Panc1 (cell line): ENCODE measurements at regions not wholly inside any gene's neighbourhood (a gene's known extent, or its start where the extent isn't known, plus 50 kb on each side); places are given as distances from the start of the nearest gene placed in this dataset.

Source experiments
- ATAC-seq: fragments of 200-7000 bp; cut with Tn5 transposase; 2 replicates; pipeline ENCODE4 v1.9.1; 2020; ENCODE audit warnings: mild to moderate bottlenecking, moderate library complexity
- BruUV-seq: library from RNA; stranded (reverse); fragments of 400-500 nt; replicated peaks from 2 replicates; lab custom pipeline; 2021; lab: Mats Ljungman, UMichigan
- CTCF ChIA-PET: fragments of 300-600 bp; sonication (Branson Sonifier 250); formaldehyde crosslinking; loops from one replicate; lab custom pipeline; 2022; ENCODE audit warnings: antibody characterized with exemption; lab: Charles Lee
- POLR2A ChIA-PET: fragments of 300-600 bp; sonication (Branson Sonifier 250); formaldehyde crosslinking; loops from one replicate; lab custom pipeline; 2022; ENCODE audit warnings: antibody characterized with exemption; lab: Charles Lee
- DNase-seq: peaks from one replicate; pipeline ENCODE4 v3.0.0-alpha.2; 2010; ENCODE audit warnings: low read depth, low spot score
- H3K27ac ChIP-seq: 2 replicates; pipeline ENCODE4 v1.5.1; 2011; ENCODE audit warnings: mild to moderate bottlenecking, low read length, inconsistent platforms
- H3K27me3 ChIP-seq: fragments of 200-500 bp; sonication (Bioruptor generic); 2 replicates; pipeline ENCODE4 v1.6.0; 2014; ENCODE audit warnings: low read length, inconsistent platforms; ENCODE audit not compliant: control insufficient read depth, insufficient read depth
- H3K36me3 ChIP-seq: fragments of 200-500 bp; sonication (Bioruptor generic); 2 replicates; pipeline ENCODE4 v1.5.1; 2014; ENCODE audit warnings: inconsistent platforms, mild to moderate bottlenecking, low read length, moderate library complexity; ENCODE audit not compliant: control insufficient read depth, insufficient read depth
- H3K4me1 ChIP-seq: 2 replicates; pipeline ENCODE4 v1.5.1; 2011; ENCODE audit warnings: inconsistent platforms, mild to moderate bottlenecking, low read length, moderate library complexity; ENCODE audit not compliant: control insufficient read depth, insufficient read depth
- H3K4me3 ChIP-seq, 2 experiments: 2 replicates each; pipeline ENCODE4 v1.5.1; 2011 to 2012; ENCODE audit warnings: low read depth in 2 of 2, low read length in 2 of 2, mild to moderate bottlenecking in 2 of 2, inconsistent platforms in 1 of 2, moderate library complexity in 1 of 2
- H3K9me3 ChIP-seq: fragments of 200-500 bp; sonication (Bioruptor generic); 2 replicates; pipeline ENCODE4 v1.5.1; 2014; ENCODE audit warnings: low read depth, mild to moderate bottlenecking, inconsistent platforms, low read length, moderate library complexity; ENCODE audit not compliant: control insufficient read depth, insufficient read depth
- POLR2AphosphoS5 ChIP-seq: IDR thresholded peaks from 2 replicates; pipeline ENCODE4 v1.6.1; 2012; ENCODE audit warnings: mild to moderate bottlenecking, low read depth, low read length, moderate library complexity
- SIN3A ChIP-seq: IDR thresholded peaks from 2 replicates; pipeline ENCODE4 v1.6.1; 2012; ENCODE audit warnings: low read depth, mild to moderate bottlenecking, low read length, moderate library complexity, borderline replicate concordance; ENCODE audit not compliant: insufficient read depth
- TCF7L2 ChIP-seq: IDR thresholded peaks from 2 replicates; pipeline ENCODE4 v1.6.1; 2011; ENCODE audit warnings: mild to moderate bottlenecking, low read depth, low read length, inconsistent platforms
- in situ Hi-C: cut with HindIII; loops from 2 replicates; pipeline ENCODE4 v1.10.0; 2016; ENCODE audit warnings: low sequenced_read_pairs, low pct_unique_long_range_greater_than_20kb
- intact Hi-C: fragments of 100-400 bp; cut with micrococcal nuclease; formaldehyde crosslinking; loops from one replicate; pipeline ENCODE4 v1.10.0; 2022; ENCODE audit not compliant: unreplicated experiment
- TF ChIP-seq, protein P1 (sequence below): fragments of 450-650 bp; IDR thresholded peaks from 2 replicates; pipeline ENCODE4 v1.5.1; 2017; ENCODE audit warnings: mild to moderate bottlenecking
- TF ChIP-seq, protein P2 (sequence below), 2 experiments: IDR thresholded peaks; 2 replicates each; pipeline ENCODE4 v1.6.1; 2011 to 2012; ENCODE audit warnings: low read depth in 2 of 2, control low read depth in 1 of 2, low read length in 1 of 2, mild to moderate bottlenecking in 1 of 2, moderate library complexity in 1 of 2; ENCODE audit not compliant: insufficient read depth in 1 of 2

DNA sequence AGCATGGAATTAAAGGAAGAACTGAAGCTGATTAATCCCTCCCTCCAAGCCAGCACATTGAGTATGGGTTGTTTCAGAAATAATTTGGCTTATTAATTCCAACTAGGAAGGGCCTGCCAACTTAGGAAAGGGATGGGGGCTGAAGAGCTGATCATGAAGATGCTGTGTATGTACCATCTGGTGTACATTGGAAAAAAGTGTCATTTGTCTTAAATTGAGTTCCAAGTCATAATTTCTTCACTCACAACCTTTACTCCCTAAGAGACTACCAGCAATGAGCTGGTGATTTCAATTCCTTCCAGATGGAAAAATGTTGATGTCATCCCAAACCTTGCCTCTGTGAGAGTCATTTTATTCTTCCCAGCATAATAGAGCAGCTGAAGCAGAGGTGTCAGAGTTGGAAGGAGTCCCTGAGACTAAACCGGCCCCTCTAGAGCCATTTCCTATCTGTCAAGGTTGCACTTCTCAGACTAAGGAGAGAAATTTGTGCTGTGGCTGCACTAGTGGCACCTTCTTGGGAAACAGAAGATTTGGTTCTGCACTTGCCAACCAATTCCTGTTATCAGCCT is 79.4 kb downstream of the GTPBP8 start:
- no peak overlapping the region for H3K4me3 ChIP-seq
- no peaks in the 10 kb centered on the region for H3K4me1 ChIP-seq
- H3K36me3 ChIP-seq, result no peaks in the 10 kb centered on the region
- TF ChIP-seq, protein P1, sequence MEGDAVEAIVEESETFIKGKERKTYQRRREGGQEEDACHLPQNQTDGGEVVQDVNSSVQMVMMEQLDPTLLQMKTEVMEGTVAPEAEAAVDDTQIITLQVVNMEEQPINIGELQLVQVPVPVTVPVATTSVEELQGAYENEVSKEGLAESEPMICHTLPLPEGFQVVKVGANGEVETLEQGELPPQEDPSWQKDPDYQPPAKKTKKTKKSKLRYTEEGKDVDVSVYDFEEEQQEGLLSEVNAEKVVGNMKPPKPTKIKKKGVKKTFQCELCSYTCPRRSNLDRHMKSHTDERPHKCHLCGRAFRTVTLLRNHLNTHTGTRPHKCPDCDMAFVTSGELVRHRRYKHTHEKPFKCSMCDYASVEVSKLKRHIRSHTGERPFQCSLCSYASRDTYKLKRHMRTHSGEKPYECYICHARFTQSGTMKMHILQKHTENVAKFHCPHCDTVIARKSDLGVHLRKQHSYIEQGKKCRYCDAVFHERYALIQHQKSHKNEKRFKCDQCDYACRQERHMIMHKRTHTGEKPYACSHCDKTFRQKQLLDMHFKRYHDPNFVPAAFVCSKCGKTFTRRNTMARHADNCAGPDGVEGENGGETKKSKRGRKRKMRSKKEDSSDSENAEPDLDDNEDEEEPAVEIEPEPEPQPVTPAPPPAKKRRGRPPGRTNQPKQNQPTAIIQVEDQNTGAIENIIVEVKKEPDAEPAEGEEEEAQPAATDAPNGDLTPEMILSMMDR, result no peak
- TF ChIP-seq POLR2AphosphoS5 (no peak), SIN3A (no peak), TCF7L2 (no peak)
- TF ChIP-seq, protein P2, sequence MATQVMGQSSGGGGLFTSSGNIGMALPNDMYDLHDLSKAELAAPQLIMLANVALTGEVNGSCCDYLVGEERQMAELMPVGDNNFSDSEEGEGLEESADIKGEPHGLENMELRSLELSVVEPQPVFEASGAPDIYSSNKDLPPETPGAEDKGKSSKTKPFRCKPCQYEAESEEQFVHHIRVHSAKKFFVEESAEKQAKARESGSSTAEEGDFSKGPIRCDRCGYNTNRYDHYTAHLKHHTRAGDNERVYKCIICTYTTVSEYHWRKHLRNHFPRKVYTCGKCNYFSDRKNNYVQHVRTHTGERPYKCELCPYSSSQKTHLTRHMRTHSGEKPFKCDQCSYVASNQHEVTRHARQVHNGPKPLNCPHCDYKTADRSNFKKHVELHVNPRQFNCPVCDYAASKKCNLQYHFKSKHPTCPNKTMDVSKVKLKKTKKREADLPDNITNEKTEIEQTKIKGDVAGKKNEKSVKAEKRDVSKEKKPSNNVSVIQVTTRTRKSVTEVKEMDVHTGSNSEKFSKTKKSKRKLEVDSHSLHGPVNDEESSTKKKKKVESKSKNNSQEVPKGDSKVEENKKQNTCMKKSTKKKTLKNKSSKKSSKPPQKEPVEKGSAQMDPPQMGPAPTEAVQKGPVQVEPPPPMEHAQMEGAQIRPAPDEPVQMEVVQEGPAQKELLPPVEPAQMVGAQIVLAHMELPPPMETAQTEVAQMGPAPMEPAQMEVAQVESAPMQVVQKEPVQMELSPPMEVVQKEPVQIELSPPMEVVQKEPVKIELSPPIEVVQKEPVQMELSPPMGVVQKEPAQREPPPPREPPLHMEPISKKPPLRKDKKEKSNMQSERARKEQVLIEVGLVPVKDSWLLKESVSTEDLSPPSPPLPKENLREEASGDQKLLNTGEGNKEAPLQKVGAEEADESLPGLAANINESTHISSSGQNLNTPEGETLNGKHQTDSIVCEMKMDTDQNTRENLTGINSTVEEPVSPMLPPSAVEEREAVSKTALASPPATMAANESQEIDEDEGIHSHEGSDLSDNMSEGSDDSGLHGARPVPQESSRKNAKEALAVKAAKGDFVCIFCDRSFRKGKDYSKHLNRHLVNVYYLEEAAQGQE (IDR thresholded peaks at IDR 0.05; ENCODE audit: insufficient read depth in 1 of 2, low read depth in 2 of 2, low read length in 1 of 2), result no peak
- intact Hi-C loops, result no loop called here
- POLR2A ChIA-PET, result no interaction called here
- in situ Hi-C loops, result no loop called here
- no peaks in the 10 kb centered on the region; the same call in 1 of the 2 replicates for H3K27me3 ChIP-seq
- BruUV-seq, result no TSS peak
- CTCF ChIA-PET, result no interaction called here
- no peaks in the 10 kb centered on the region for H3K9me3 ChIP-seq
- H3K27ac ChIP-seq, result no peak overlapping the region
- no peak for DNase-seq
- no peak for ATAC-seq

DNA sequence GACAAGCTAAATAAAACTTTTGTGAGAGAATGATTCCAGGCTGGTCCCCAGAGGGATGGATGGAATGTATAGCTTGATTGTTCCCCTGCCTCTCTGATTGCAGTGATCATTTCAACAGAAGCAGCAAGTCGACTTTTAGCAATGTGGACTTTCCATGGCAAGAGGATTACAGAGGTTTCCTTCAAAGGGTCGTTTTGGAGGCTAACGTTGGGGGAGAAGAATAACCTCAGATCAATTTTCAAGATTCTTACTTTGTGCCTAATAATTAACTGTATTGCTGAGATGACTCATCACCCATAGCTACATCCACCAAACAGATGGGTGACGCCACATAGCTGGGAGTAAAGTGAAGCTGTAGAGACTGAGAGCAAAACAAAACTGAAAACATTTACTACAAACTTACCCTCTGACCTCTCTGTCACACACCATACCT is 79.9 kb downstream of the GTPBP8 start:
- H3K4me3 ChIP-seq, result no peak overlapping the region
- H3K27ac ChIP-seq, result no peak overlapping the region
- ATAC-seq (no peak), DNase-seq (no peak)
- H3K9me3 ChIP-seq, result no peaks in the 10 kb centered on the region
- POLR2A ChIA-PET, result no interaction called here
- in situ Hi-C loops, result no loop called here
- H3K4me1 ChIP-seq, result no peaks in the 10 kb centered on the region
- TF ChIP-seq, protein P2 (IDR thresholded peaks at IDR 0.05; ENCODE audit: insufficient read depth in 1 of 2, low read depth in 2 of 2, low read length in 1 of 2), result no peak
- TF ChIP-seq, protein P1, result no peak
- TF ChIP-seq POLR2AphosphoS5 (no peak), SIN3A (no peak), TCF7L2 (no peak)
- CTCF ChIA-PET, result no interaction called here
- no peaks in the 10 kb centered on the region for H3K36me3 ChIP-seq
- intact Hi-C loops, result no loop called here
- no TSS peak for BruUV-seq
- H3K27me3 ChIP-seq, result peaks cover 3% of the 10 kb centered on the region; the same call in 1 of the 2 replicates
